IMR-90 (cell line): ENCODE measurements at regions not wholly inside any gene's neighbourhood (a gene's known extent, or its start where the extent isn't known, plus 50 kb on each side); places are given as distances from the start of the nearest gene placed in this dataset.

Experiments
- ATAC-seq: fragments of 200-7000 bp; cut with Tn5 transposase; 2 replicates; pipeline ENCODE4 v1.9.1; 2020; ENCODE audit warnings: low read depth, mild to moderate bottlenecking, moderate library complexity
- BruUV-seq: library from RNA; stranded (reverse); fragments of 400-500 nt; replicated peaks from 2 replicates; lab custom pipeline; 2021; lab: Mats Ljungman, UMichigan
- CTCF ChIA-PET: fragments of 300-600 bp; formaldehyde crosslinking; extraction: SDS; loops from one replicate; lab custom pipeline; 2021; ENCODE audit warnings: antibody characterized with exemption; lab: Yijun Ruan, JAX
- POLR2A ChIA-PET: fragments of 300-600 bp; sonication (Branson Sonifier 250); formaldehyde crosslinking; loops from one replicate; lab custom pipeline; 2022; ENCODE audit warnings: antibody characterized with exemption; ENCODE audit not compliant: unreplicated experiment; lab: Charles Lee
- DNase-seq: peaks from one replicate; pipeline ENCODE4 v3.0.0; 2013
- H2AFZ ChIP-seq: replicated peaks from 2 replicates; pipeline ENCODE3; 2013; ENCODE audit warnings: low read length, mild to moderate bottlenecking; ENCODE audit not compliant: poor library complexity
- H2AK5ac ChIP-seq: 2 replicates; pipeline ENCODE4 v1.6.1; 2013; ENCODE audit warnings: low read depth, low read length, inconsistent platforms
- H2AK9ac ChIP-seq: replicated peaks from 2 replicates; pipeline ENCODE3; 2013; ENCODE audit warnings: mild to moderate bottlenecking, low read depth, low read length, moderate library complexity; ENCODE audit not compliant: poor library complexity
- H2BK120ac ChIP-seq: 2 replicates; pipeline ENCODE4 v1.6.1; 2013; ENCODE audit warnings: low read depth, low read length, inconsistent platforms
- H2BK15ac ChIP-seq: 3 replicates; pipeline ENCODE4 v1.6.1; 2013; ENCODE audit warnings: low read depth, low read length, inconsistent platforms
- H2BK20ac ChIP-seq: 2 replicates; pipeline ENCODE4 v1.6.1; 2013; ENCODE audit warnings: low read depth, mild to moderate bottlenecking, inconsistent platforms, low read length, moderate library complexity
- H2BK5ac ChIP-seq: 2 replicates; pipeline ENCODE4 v1.6.1; 2013; ENCODE audit warnings: mild to moderate bottlenecking, low read depth, low read length, inconsistent platforms; ENCODE audit not compliant: poor library complexity, severe bottlenecking
- H3K14ac ChIP-seq: replicated peaks from 2 replicates; pipeline ENCODE4 v1.6.1; 2013; ENCODE audit warnings: low read depth, low read length, inconsistent platforms
- H3K18ac ChIP-seq: 2 replicates; pipeline ENCODE4 v1.6.1; 2013; ENCODE audit warnings: low read depth, low read length, control low read depth
- H3K23ac ChIP-seq: 2 replicates; pipeline ENCODE4 v1.6.1; 2013; ENCODE audit warnings: low read depth, low read length, inconsistent platforms
- H3K27ac ChIP-seq: 2 replicates; pipeline ENCODE4 v1.5.1; 2013; ENCODE audit warnings: mild to moderate bottlenecking, control low read depth, low read length; ENCODE audit not compliant: insufficient read depth
- H3K27me3 ChIP-seq: 2 replicates; pipeline ENCODE4 v1.6.1; 2013; ENCODE audit warnings: low read length; ENCODE audit not compliant: control insufficient read depth, insufficient read depth
- H3K36me3 ChIP-seq: 2 replicates; pipeline ENCODE4 v1.6.1; 2013; ENCODE audit warnings: low read length, mixed read lengths; ENCODE audit not compliant: control insufficient read depth, insufficient read depth
- H3K4ac ChIP-seq: 2 replicates; pipeline ENCODE4 v1.6.1; 2013; ENCODE audit warnings: low read depth, low read length, inconsistent platforms
- H3K4me1 ChIP-seq: 2 replicates; pipeline ENCODE4 v1.6.1; 2013; ENCODE audit warnings: low read length, mixed read lengths; ENCODE audit not compliant: control insufficient read depth, insufficient read depth
- H3K4me2 ChIP-seq: 2 replicates; pipeline ENCODE4 v1.6.1; 2013; ENCODE audit warnings: low read depth, mild to moderate bottlenecking, control low read depth, low read length, moderate library complexity
- H3K4me3 ChIP-seq: 2 replicates; pipeline ENCODE4 v1.5.1; 2013; ENCODE audit warnings: low read depth, mild to moderate bottlenecking, control low read depth, low read length, moderate library complexity; ENCODE audit not compliant: insufficient read depth
- H3K56ac ChIP-seq: 2 replicates; pipeline ENCODE4 v1.6.1; 2013; ENCODE audit warnings: low read length, inconsistent platforms; ENCODE audit not compliant: insufficient read depth; ENCODE audit errors: extremely low read depth
- H3K79me1 ChIP-seq, 2 experiments: 2 replicates each; pipeline ENCODE4 v1.6.1; 2013; ENCODE audit warnings: low read length in 2 of 2, inconsistent platforms in 1 of 2, low read depth in 1 of 2
- H3K9ac ChIP-seq: 2 replicates; pipeline ENCODE4 v1.6.1; 2013; ENCODE audit warnings: low read depth, low read length, control low read depth
- H3K9me1 ChIP-seq: 2 replicates; pipeline ENCODE4 v1.6.1; 2013; ENCODE audit warnings: low read length, inconsistent platforms; ENCODE audit not compliant: insufficient read depth
- H3K9me3 ChIP-seq: 2 replicates; pipeline ENCODE4 v1.6.1; 2013; ENCODE audit warnings: low read length; ENCODE audit not compliant: control insufficient read depth, insufficient read depth
- H4K20me1 ChIP-seq: 2 replicates; pipeline ENCODE4 v1.6.1; 2013; ENCODE audit warnings: low read length, inconsistent platforms; ENCODE audit not compliant: insufficient read depth
- H4K5ac ChIP-seq: 2 replicates; pipeline ENCODE4 v1.6.1; 2013; ENCODE audit warnings: mild to moderate bottlenecking, low read depth, low read length, control low read depth
- H4K8ac ChIP-seq, 2 experiments: 2 replicates each; pipeline ENCODE4 v1.6.1; 2013; ENCODE audit warnings: low read depth in 2 of 2, low read length in 2 of 2, control low read depth in 1 of 2, inconsistent platforms in 1 of 2
- H4K91ac ChIP-seq: 2 replicates; pipeline ENCODE4 v1.6.1; 2013; ENCODE audit warnings: low read depth, low read length, inconsistent platforms; ENCODE audit not compliant: insufficient read depth
- BHLHE40 ChIP-seq: fragments of 150-350 bp; IDR thresholded peaks from 2 replicates; pipeline ENCODE4 v1.6.1; 2016; ENCODE audit warnings: mild to moderate bottlenecking, low read depth, low read length
- CEBPB ChIP-seq: IDR thresholded peaks from 2 replicates; pipeline ENCODE4 v1.6.1; 2012; ENCODE audit warnings: low read depth, low read length, improper control_type of control experiment
- CHD1 ChIP-seq: IDR thresholded peaks from 2 replicates; pipeline ENCODE4 v1.6.1; 2012; ENCODE audit warnings: low read depth, low read length, improper control_type of control experiment
- CTCF ChIP-seq: conservative IDR thresholded peaks from 2 replicates; pipeline ENCODE4 v1.5.1; 2012; ENCODE audit warnings: mild to moderate bottlenecking, low read depth, low read length, improper control_type of control experiment
- ELK1 ChIP-seq: fragments of 150-350 bp; IDR thresholded peaks from 2 replicates; pipeline ENCODE4 v1.6.1; 2016; ENCODE audit warnings: low read depth, mild to moderate bottlenecking, low read length, moderate library complexity, borderline replicate concordance
- FOS ChIP-seq: fragments of 150-350 bp; IDR thresholded peaks from 2 replicates; pipeline ENCODE4 v1.6.1; 2016; ENCODE audit warnings: low read depth, low read length
- MAFK ChIP-seq: IDR thresholded peaks from 2 replicates; pipeline ENCODE4 v1.6.1; 2012; ENCODE audit warnings: low read depth, low read length, improper control_type of control experiment
- MAZ ChIP-seq: IDR thresholded peaks from 2 replicates; pipeline ENCODE4 v1.6.1; 2012; ENCODE audit warnings: low read depth, mild to moderate bottlenecking, low read length, improper control_type of control experiment, moderate library complexity, borderline replicate concordance
- MXI1 ChIP-seq: IDR thresholded peaks from 2 replicates; pipeline ENCODE4 v1.6.1; 2012; ENCODE audit warnings: low read depth, mild to moderate bottlenecking, low read length, moderate library complexity, borderline replicate concordance
- NFE2L2 ChIP-seq: fragments of 150-350 bp; IDR thresholded peaks from 2 replicates; pipeline ENCODE4 v1.6.1; 2016; ENCODE audit warnings: low read depth, mild to moderate bottlenecking, low read length
- POLR2A ChIP-seq: IDR thresholded peaks from 2 replicates; pipeline ENCODE4 v1.6.1; 2012; ENCODE audit warnings: mild to moderate bottlenecking, low read depth, low read length
- RAD21 ChIP-seq: IDR thresholded peaks from 2 replicates; pipeline ENCODE4 v1.6.1; 2012; ENCODE audit warnings: low read length, improper control_type of control experiment
- RCOR1 ChIP-seq: IDR thresholded peaks from 2 replicates; pipeline ENCODE4 v1.6.1; 2012; ENCODE audit warnings: mild to moderate bottlenecking, low read length, improper control_type of control experiment; ENCODE audit not compliant: insufficient replicate concordance
- SMC3 ChIP-seq: fragments of 150-350 bp; IDR thresholded peaks from 2 replicates; pipeline ENCODE4 v1.6.1; 2016; ENCODE audit warnings: low read depth, mild to moderate bottlenecking, antibody characterized with exemption, low read length, moderate library complexity
- WGBS, 2 experiments: methylation state at CpG; one replicate each; pipeline versions ENCODE4 v1.1.5 to v1.1.7; 2013; ENCODE audit warnings: missing lambda C conversion rate in 2 of 2; ENCODE audit not compliant: insufficient read length in 1 of 2; ENCODE audit errors: extremely low coverage in 2 of 2; 5-methylcytosine and 5-hydroxymethylcytosine counted together
- dilution Hi-C: fragments of 300-500 bp; cut with HindIII; formaldehyde crosslinking; loops from one replicate; pipeline ENCODE4 v1.14.3; 2018; ENCODE audit warnings: low sequenced_read_pairs; ENCODE audit not compliant: unreplicated experiment
- in situ Hi-C: fragments of 300-500 bp; cut with MboI; formaldehyde crosslinking; loops from 3 replicates; pipeline ENCODE4 v1.14.3; 2019; ENCODE audit warnings: low sequenced_read_pairs, inconsistent platforms, mixed read lengths
- intact Hi-C: fragments of 100-400 bp; cut with micrococcal nuclease; formaldehyde crosslinking; loops from 2 replicates; pipeline ENCODE4 v1.10.0; 2022

GRCh38 chr3:6709178-6709577 is 151.7 kb upstream of the GRM7 start:
- Histone ChIP-seq H4K20me1 (no peaks in the 10 kb centered on the region), H3K9me3 (no peaks in the 10 kb centered on the region; the same call in 1 of the 2 replicates), H2AFZ (no peak overlapping the region), H3K18ac (no peak overlapping the region), H2BK15ac (no peak overlapping the region), H3K79me1 (no peaks in the 10 kb centered on the region), H2BK120ac (no peak overlapping the region), H3K14ac (no peak overlapping the region), H3K23ac (no peak overlapping the region), H3K27me3 (no peaks in the 10 kb centered on the region), H2AK9ac (no peak overlapping the region), H3K4me3 (no peak overlapping the region), H3K36me3 (no peaks in the 10 kb centered on the region), H3K4me2 (no peak overlapping the region), H3K56ac (no peak overlapping the region), H3K4ac (no peak overlapping the region), H2AK5ac (no peak overlapping the region), H4K91ac (no peak overlapping the region), H3K27ac (no peak overlapping the region), H3K4me1 (no peaks in the 10 kb centered on the region), H4K5ac (no peak overlapping the region), H3K9ac (no peak overlapping the region), H4K8ac (no peak overlapping the region), H2BK20ac (no peak overlapping the region), H2BK5ac (no peak overlapping the region), H3K9me1 (no peaks in the 10 kb centered on the region)
- ChIA-PET CTCF (no interaction called here), POLR2A (no interaction called here)
- no peak for DNase-seq
- intact Hi-C loops, result no loop called here
- WGBS, 2 experiments, result no CpG with 5 or more reads among the region's 6 CpGs
- TF ChIP-seq FOS (no peak), CHD1 (no peak), SMC3 (no peak), POLR2A (no peak), BHLHE40 (no peak), MAFK (no peak), RCOR1 (no peak), CEBPB (no peak), CTCF (no peak), RAD21 (no peak), MAZ (no peak), NFE2L2 (no peak), MXI1 (no peak), ELK1 (no peak)
- ATAC-seq, result no peak
- in situ Hi-C loops, result no loop called here
- no TSS peak for BruUV-seq
- dilution Hi-C loops, result no loop called here
